ENCODE measurements at regions not wholly inside any gene's neighbourhood (a gene's known extent, or its start where the extent isn't known, plus 50 kb on each side); places are given as distances from the start of the nearest gene placed in this dataset.
"Not testable (repeated sequence)": the region's sequence is repeated elsewhere in the genome, so short reads cannot be mapped to it uniquely, and the experiment has no call there.

GRCh38 chr14:49962621-49963020, 69.7 kb downstream of the ARF6 start:
- Histone ChIP-seq H3K9me3 (no peaks in the 10 kb centered on the region), H3K4me1 (peaks cover 11 to 94% (median 53%) of the 10 kb centered on the region in 3 donors), H3K36me3 (no peaks in the 10 kb centered on the region), H3K27ac (peak overlapping the region; percentile 78 to 91 (median 89)), H3K27me3 (no peaks in the 10 kb centered on the region), H3K4me3 (no peak overlapping the region)
- TF ChIP-seq CTCF (IDR thresholded peaks at IDR 0.05) (no peak), POLR2A (IDR thresholded peaks at IDR 0.05) (no peak)
- no peak for DNase-seq
- 25 to 40% methylated on average over 6 of the region's 6 CpGs for WGBS, 2 donors
- intact Hi-C loops (cut with DNase I) = loop anchor here (10.0 kb wide), 1 partner anchor 88 kb away; no protein-coding TSS in a partner anchor

- not testable (repeated sequence) for H3K36me3 ChIP-seq, H3K27me3 ChIP-seq, H3K4me3 ChIP-seq, DNase-seq, H3K9me3 ChIP-seq
- peaks cover 10 to 85% (median 45%) of the 10 kb centered on the region in 3 donors for H3K4me1 ChIP-seq
- 53 to 78% methylated on average over 8 of the region's 8 CpGs for WGBS, 2 donors
- intact Hi-C loops (cut with DNase I) = loop anchor here (10.0 kb wide), 1 partner anchor 90 kb away; no protein-coding TSS in a partner anchor
- peak overlapping the region; percentile 49 to 91 (median 83) for H3K27ac ChIP-seq
Measured at GRCh38 chr14:49965068-49965651, 72.3 kb downstream of the ARF6 start.

DNA sequence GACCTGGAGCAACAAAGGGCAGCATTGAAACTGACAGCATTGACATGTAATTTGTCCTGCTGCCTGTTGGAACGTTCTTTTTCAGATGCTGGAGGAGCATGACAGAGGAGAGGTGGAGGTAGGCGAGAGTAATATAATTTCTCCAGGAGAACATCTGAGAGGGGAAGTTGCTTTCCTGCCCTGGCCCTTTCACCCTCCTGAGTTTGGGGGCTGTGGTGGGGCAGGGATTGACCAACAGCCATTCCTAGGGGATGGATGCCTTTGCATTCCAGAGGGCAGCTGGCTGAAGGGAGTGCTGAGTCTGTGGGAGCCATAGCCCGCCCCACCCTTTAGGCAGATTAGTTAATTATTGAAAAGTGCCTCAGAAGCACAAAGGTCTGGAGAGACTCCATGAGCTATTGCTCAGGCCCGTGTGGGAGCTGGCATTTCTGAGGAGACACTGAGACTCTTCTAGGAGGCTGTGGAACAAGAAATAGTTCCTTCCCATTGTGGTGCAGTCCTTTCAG, 73.5 kb downstream of the ARF6 start:
- Histone ChIP-seq H3K9me3 (no peaks in the 10 kb centered on the region), H3K27me3 (no peaks in the 10 kb centered on the region), H3K36me3 (no peaks in the 10 kb centered on the region), H3K27ac (peak overlapping the region; percentile 71 to 91 (median 83)), H3K4me1 (peaks cover 22 to 85% (median 48%) of the 10 kb centered on the region in 3 donors), H3K4me3 (no peak overlapping the region)
- intact Hi-C loops (cut with DNase I) = loop anchor here (10.0 kb wide), 1 partner anchor 92 kb away; no protein-coding TSS in a partner anchor
- DNase-seq = no peak
- whole genome bisulfite sequencing, 2 donors = 18 to 41% methylated on average over 4 of the region's 4 CpGs
- no peak for TF ChIP-seq POLR2A (IDR thresholded peaks at IDR 0.05)
- TF ChIP-seq CTCF (IDR thresholded peaks at IDR 0.05) = peak in 3 of 6 experiments; percentile 3 to 27 (median 16)

DNA sequence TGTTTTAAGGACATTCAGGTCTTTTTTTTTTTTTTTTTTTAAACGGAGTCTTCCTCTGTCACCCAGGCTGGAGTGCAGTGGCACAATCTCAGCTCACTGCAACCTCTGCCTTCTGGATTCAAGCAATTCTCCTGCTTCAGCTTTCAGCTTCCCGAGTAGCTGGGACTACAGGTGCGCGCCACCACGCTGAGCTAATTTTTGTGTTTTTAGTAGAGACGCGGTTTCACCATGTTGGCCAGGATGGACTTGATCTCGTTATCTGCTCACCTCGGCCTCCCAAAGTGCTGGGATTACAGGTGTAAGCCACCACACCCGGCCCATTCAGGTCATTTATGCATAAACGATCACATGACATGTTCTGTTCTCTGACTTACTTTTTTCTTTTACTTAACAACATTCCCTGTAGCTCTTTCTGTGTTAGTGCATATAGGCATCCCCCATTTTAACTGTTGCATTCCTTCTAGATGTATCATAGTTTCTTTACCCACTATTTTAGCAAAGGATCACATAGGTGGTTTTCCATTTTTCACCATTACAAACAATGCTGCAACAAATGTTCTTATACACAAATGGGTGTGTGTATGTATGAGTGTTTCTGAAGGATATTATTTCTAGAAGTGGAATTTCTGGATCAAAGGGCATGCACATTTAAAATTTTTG, 74.2 kb downstream of the ARF6 start:
- no peaks in the 10 kb centered on the region for H3K36me3 ChIP-seq
- DNase-seq = no peak
- 91% methylated on average over 6 to 9 of the region's 11 CpGs for WGBS, 2 donors
- intact Hi-C loops (cut with DNase I) = loop anchor here (10.0 kb wide), 1 partner anchor 92 kb away; no protein-coding TSS in a partner anchor
- no peaks in the 10 kb centered on the region for H3K27me3 ChIP-seq
- H3K4me3 ChIP-seq = no peak overlapping the region
- H3K4me1 ChIP-seq = peaks cover 23 to 85% (median 50%) of the 10 kb centered on the region in 3 donors
- no peaks in the 10 kb centered on the region for H3K9me3 ChIP-seq
- peak overlapping the region; percentile 37 to 91 (median 83) for H3K27ac ChIP-seq
- TF ChIP-seq POLR2A (IDR thresholded peaks at IDR 0.05) (no peak), CTCF (IDR thresholded peaks at IDR 0.05) (no peak)

- Histone ChIP-seq H3K27ac (peak overlapping the region; percentile 85 to 94 (median 92)), H3K36me3 (no peaks in the 10 kb centered on the region), H3K4me3 (no peak overlapping the region), H3K9me3 (no peaks in the 10 kb centered on the region), H3K27me3 (no peaks in the 10 kb centered on the region), H3K4me1 (peaks cover 42 to 89% (median 64%) of the 10 kb centered on the region in 3 donors)
- intact Hi-C loops (cut with DNase I) = loop anchor here (10.0 kb wide), 1 partner anchor 95 kb away; no protein-coding TSS in a partner anchor
- DNase-seq = no peak
- 72 to 84% methylated on average over 4 of the region's 5 CpGs for WGBS, 2 donors
- TF ChIP-seq POLR2A (IDR thresholded peaks at IDR 0.05) (no peak), CTCF (IDR thresholded peaks at IDR 0.05) (no peak)
Measured at GRCh38 chr14:49969961-49970360, 77.1 kb downstream of the ARF6 start.

Data from esophagus squamous epithelium (tissue), 5 donors.